ENCODE measurements at regions not wholly inside any gene's neighbourhood (a gene's known extent, or its start where the extent isn't known, plus 50 kb on each side); places are given as distances from the start of the nearest gene placed in this dataset.
"Not testable (repeated sequence)": the region's sequence is repeated elsewhere in the genome, so short reads cannot be mapped to it uniquely, and the experiment has no call there.

- DNase-seq; POLR2A ChIA-PET; CTCF ChIA-PET; H3K9me3 ChIP-seq (ENCODE audit: control extremely low read depth in 1 of 5, control insufficient read depth in 4 of 5, insufficient read depth in 2 of 5, low read depth in 1 of 5, low read length in 4 of 5); H3K4me1 ChIP-seq (ENCODE audit: control extremely low read depth in 1 of 4, control insufficient read depth in 4 of 4, insufficient read depth in 4 of 4, low read length in 3 of 4); H3K4me3 ChIP-seq (ENCODE audit: control insufficient read depth in 1 of 7, extremely low read depth in 1 of 7, insufficient read depth in 4 of 7, low read depth in 2 of 7, low read length in 6 of 7); H3K27ac ChIP-seq (ENCODE audit: insufficient read depth in 1 of 2, low read depth in 1 of 2, low read length in 2 of 2, poor library complexity in 1 of 2, severe bottlenecking in 2 of 2); H3K27me3 ChIP-seq (replicated peaks in 2 of 5; ENCODE audit: control insufficient read depth in 4 of 5, insufficient read depth in 5 of 5, low read length in 4 of 5); H3K36me3 ChIP-seq (ENCODE audit: control insufficient read depth in 4 of 4, insufficient read depth in 4 of 4, low read length in 3 of 4): not testable (repeated sequence)
- WGBS (ENCODE audit: insufficient coverage): 100% methylated on average over 2 of the region's 8 CpGs
Measured at GRCh38 chr12:59108516-59108915, 188.2 kb upstream of the LRIG3 start.

- DNase-seq: no peak
- no peaks in the 10 kb centered on the region for H3K27me3 ChIP-seq (replicated peaks in 2 of 5; ENCODE audit: control insufficient read depth in 4 of 5, insufficient read depth in 5 of 5, low read length in 4 of 5)
- 100% methylated on average over 4 of the region's 4 CpGs for WGBS (ENCODE audit: insufficient coverage)
- no peaks in the 10 kb centered on the region for H3K36me3 ChIP-seq (ENCODE audit: control insufficient read depth in 4 of 4, insufficient read depth in 4 of 4, low read length in 3 of 4)
- H3K9me3 ChIP-seq (ENCODE audit: control extremely low read depth in 1 of 5, control insufficient read depth in 4 of 5, insufficient read depth in 2 of 5, low read depth in 1 of 5, low read length in 4 of 5): no peaks in the 10 kb centered on the region
- H3K4me3 ChIP-seq (ENCODE audit: control insufficient read depth in 1 of 7, extremely low read depth in 1 of 7, insufficient read depth in 4 of 7, low read depth in 2 of 7, low read length in 6 of 7): no peak overlapping the region
- CTCF ChIA-PET: interaction anchor here (0.6 kb wide), 1 partner anchor 17 kb away, joined by 3 read pairs; no protein-coding TSS in a partner anchor
- H3K4me1 ChIP-seq (ENCODE audit: control extremely low read depth in 1 of 4, control insufficient read depth in 4 of 4, insufficient read depth in 4 of 4, low read length in 3 of 4): no peaks in the 10 kb centered on the region
- POLR2A ChIA-PET: no interaction called here
- H3K27ac ChIP-seq (ENCODE audit: insufficient read depth in 1 of 2, low read depth in 1 of 2, low read length in 2 of 2, poor library complexity in 1 of 2, severe bottlenecking in 2 of 2): no peak overlapping the region
Measured at GRCh38 chr12:59100585-59100984, 180.3 kb upstream of the LRIG3 start.

DNA sequence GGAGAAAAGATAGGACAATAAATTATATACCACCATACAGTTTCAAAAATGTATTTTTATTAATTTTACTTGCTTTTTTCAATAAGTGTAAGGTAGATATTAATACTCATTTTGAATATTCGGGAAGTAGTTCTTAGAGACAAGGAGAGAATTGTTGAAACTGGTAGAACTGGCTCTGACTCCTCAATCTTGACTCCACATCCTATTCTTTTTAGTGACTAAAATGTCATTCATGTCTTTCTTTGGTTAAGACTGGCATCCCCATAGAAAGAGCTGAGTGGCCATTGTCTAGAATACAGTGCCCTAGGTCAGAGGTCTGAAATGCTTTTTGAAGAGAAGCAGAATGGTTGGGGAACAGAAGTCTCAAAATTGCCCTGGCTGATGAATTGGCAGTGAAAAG lies 177.6 kb upstream of the LRIG3 start:
- Histone ChIP-seq H3K36me3 (ENCODE audit: control insufficient read depth in 4 of 4, insufficient read depth in 4 of 4, low read length in 3 of 4) (no peaks in the 10 kb centered on the region), H3K4me1 (ENCODE audit: control extremely low read depth in 1 of 4, control insufficient read depth in 4 of 4, insufficient read depth in 4 of 4, low read length in 3 of 4) (no peaks in the 10 kb centered on the region), H3K4me3 (ENCODE audit: control insufficient read depth in 1 of 7, extremely low read depth in 1 of 7, insufficient read depth in 4 of 7, low read depth in 2 of 7, low read length in 6 of 7) (no peak overlapping the region), H3K27ac (ENCODE audit: insufficient read depth in 1 of 2, low read depth in 1 of 2, low read length in 2 of 2, poor library complexity in 1 of 2, severe bottlenecking in 2 of 2) (no peak overlapping the region), H3K27me3 (replicated peaks in 2 of 5; ENCODE audit: control insufficient read depth in 4 of 5, insufficient read depth in 5 of 5, low read length in 4 of 5) (no peaks in the 10 kb centered on the region), H3K9me3 (ENCODE audit: control extremely low read depth in 1 of 5, control insufficient read depth in 4 of 5, insufficient read depth in 2 of 5, low read depth in 1 of 5, low read length in 4 of 5) (no peaks in the 10 kb centered on the region)
- WGBS (ENCODE audit: insufficient coverage): no CpG with 5 or more reads among the region's 1 CpG
- ChIA-PET POLR2A (no interaction called here), CTCF (no interaction called here)
- DNase-seq: no peak

DNA sequence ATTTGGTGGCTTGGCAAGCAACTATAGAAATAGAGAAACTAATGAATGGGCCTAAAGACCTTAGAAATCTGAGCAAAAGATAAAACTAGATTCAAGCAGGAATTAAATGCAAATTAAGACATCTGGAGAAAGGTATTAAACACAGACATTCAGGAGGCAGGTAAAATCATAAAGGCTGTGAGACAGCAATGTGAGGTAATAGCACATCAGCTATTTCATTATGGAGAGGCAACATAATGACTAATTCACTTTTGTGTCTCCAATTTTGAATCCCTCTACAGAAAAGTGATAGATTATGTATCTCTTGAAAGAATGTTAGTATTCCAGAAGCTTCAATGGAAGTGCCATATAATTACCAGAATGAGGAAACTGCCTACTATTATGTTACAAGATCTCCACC lies 175.9 kb upstream of the LRIG3 start:
- H3K36me3 ChIP-seq (ENCODE audit: control insufficient read depth in 4 of 4, insufficient read depth in 4 of 4, low read length in 3 of 4): no peaks in the 10 kb centered on the region
- no peaks in the 10 kb centered on the region for H3K9me3 ChIP-seq (ENCODE audit: control extremely low read depth in 1 of 5, control insufficient read depth in 4 of 5, insufficient read depth in 2 of 5, low read depth in 1 of 5, low read length in 4 of 5)
- no peaks in the 10 kb centered on the region for H3K27me3 ChIP-seq (replicated peaks in 2 of 5; ENCODE audit: control insufficient read depth in 4 of 5, insufficient read depth in 5 of 5, low read length in 4 of 5)
- CTCF ChIA-PET: no interaction called here
- POLR2A ChIA-PET: no interaction called here
- H3K4me3 ChIP-seq (ENCODE audit: control insufficient read depth in 1 of 7, extremely low read depth in 1 of 7, insufficient read depth in 4 of 7, low read depth in 2 of 7, low read length in 6 of 7): no peak overlapping the region
- DNase-seq: no peak
- no peaks in the 10 kb centered on the region for H3K4me1 ChIP-seq (ENCODE audit: control extremely low read depth in 1 of 4, control insufficient read depth in 4 of 4, insufficient read depth in 4 of 4, low read length in 3 of 4)
- no peak overlapping the region for H3K27ac ChIP-seq (ENCODE audit: insufficient read depth in 1 of 2, low read depth in 1 of 2, low read length in 2 of 2, poor library complexity in 1 of 2, severe bottlenecking in 2 of 2)

- no peaks in the 10 kb centered on the region for H3K36me3 ChIP-seq (ENCODE audit: control insufficient read depth in 4 of 4, insufficient read depth in 4 of 4, low read length in 3 of 4)
- DNase-seq: no peak
- WGBS (ENCODE audit: insufficient coverage): no CpG with 5 or more reads among the region's 1 CpG
- POLR2A ChIA-PET: no interaction called here
- no peaks in the 10 kb centered on the region for H3K4me1 ChIP-seq (ENCODE audit: control extremely low read depth in 1 of 4, control insufficient read depth in 4 of 4, insufficient read depth in 4 of 4, low read length in 3 of 4)
- H3K27ac ChIP-seq (ENCODE audit: insufficient read depth in 1 of 2, low read depth in 1 of 2, low read length in 2 of 2, poor library complexity in 1 of 2, severe bottlenecking in 2 of 2): no peak overlapping the region
- H3K4me3 ChIP-seq (ENCODE audit: control insufficient read depth in 1 of 7, extremely low read depth in 1 of 7, insufficient read depth in 4 of 7, low read depth in 2 of 7, low read length in 6 of 7): no peak overlapping the region
- H3K9me3 ChIP-seq (ENCODE audit: control extremely low read depth in 1 of 5, control insufficient read depth in 4 of 5, insufficient read depth in 2 of 5, low read depth in 1 of 5, low read length in 4 of 5): no peaks in the 10 kb centered on the region
- CTCF ChIA-PET: no interaction called here
- no peaks in the 10 kb centered on the region for H3K27me3 ChIP-seq (replicated peaks in 2 of 5; ENCODE audit: control insufficient read depth in 4 of 5, insufficient read depth in 5 of 5, low read length in 4 of 5)
Measured at GRCh38 chr12:59093073-59093772, 172.9 kb upstream of the LRIG3 start.

GRCh38 chr12:59088673-59089072 lies 168.4 kb upstream of the LRIG3 start:
- ChIA-PET CTCF (no interaction called here), POLR2A (no interaction called here)
- no peak overlapping the region for H3K27ac ChIP-seq (ENCODE audit: insufficient read depth in 1 of 2, low read depth in 1 of 2, low read length in 2 of 2, poor library complexity in 1 of 2, severe bottlenecking in 2 of 2)

GRCh38 chr12:59087691-59088090 lies 167.4 kb upstream of the LRIG3 start:
- Histone ChIP-seq H3K36me3 (ENCODE audit: control insufficient read depth in 4 of 4, insufficient read depth in 4 of 4, low read length in 3 of 4) (no peaks in the 10 kb centered on the region), H3K4me1 (ENCODE audit: control extremely low read depth in 1 of 4, control insufficient read depth in 4 of 4, insufficient read depth in 4 of 4, low read length in 3 of 4) (no peaks in the 10 kb centered on the region), H3K27ac (ENCODE audit: insufficient read depth in 1 of 2, low read depth in 1 of 2, low read length in 2 of 2, poor library complexity in 1 of 2, severe bottlenecking in 2 of 2) (no peak overlapping the region), H3K9me3 (ENCODE audit: control extremely low read depth in 1 of 5, control insufficient read depth in 4 of 5, insufficient read depth in 2 of 5, low read depth in 1 of 5, low read length in 4 of 5) (no peaks in the 10 kb centered on the region), H3K27me3 (replicated peaks in 2 of 5; ENCODE audit: control insufficient read depth in 4 of 5, insufficient read depth in 5 of 5, low read length in 4 of 5) (peaks cover 0 to 3% (median 0%) of the 10 kb centered on the region in 5 experiments), H3K4me3 (ENCODE audit: control insufficient read depth in 1 of 7, extremely low read depth in 1 of 7, insufficient read depth in 4 of 7, low read depth in 2 of 7, low read length in 6 of 7) (no peak overlapping the region)
- no peak for DNase-seq
- ChIA-PET POLR2A (no interaction called here), CTCF (no interaction called here)
- no CpG with 5 or more reads among the region's 3 CpGs for WGBS (ENCODE audit: insufficient coverage)

More at GRCh38 chr12:59088673-59089072, 168.4 kb upstream of the LRIG3 start:
- Histone ChIP-seq H3K9me3 (ENCODE audit: control extremely low read depth in 1 of 5, control insufficient read depth in 4 of 5, insufficient read depth in 2 of 5, low read depth in 1 of 5, low read length in 4 of 5) (no peaks in the 10 kb centered on the region), H3K4me3 (ENCODE audit: control insufficient read depth in 1 of 7, extremely low read depth in 1 of 7, insufficient read depth in 4 of 7, low read depth in 2 of 7, low read length in 6 of 7) (no peak overlapping the region), H3K27me3 (replicated peaks in 2 of 5; ENCODE audit: control insufficient read depth in 4 of 5, insufficient read depth in 5 of 5, low read length in 4 of 5) (peaks cover 0 to 3% (median 0%) of the 10 kb centered on the region in 5 experiments), H3K4me1 (ENCODE audit: control extremely low read depth in 1 of 4, control insufficient read depth in 4 of 4, insufficient read depth in 4 of 4, low read length in 3 of 4) (no peaks in the 10 kb centered on the region), H3K36me3 (ENCODE audit: control insufficient read depth in 4 of 4, insufficient read depth in 4 of 4, low read length in 3 of 4) (no peaks in the 10 kb centered on the region)
- WGBS (ENCODE audit: insufficient coverage): 58% methylated on average over 2 of the region's 5 CpGs
- no peak for DNase-seq
